ENCODE measurements at regions not wholly inside any gene's neighbourhood (a gene's known extent, or its start where the extent isn't known, plus 50 kb on each side); places are given as distances from the start of the nearest gene placed in this dataset.

DNA sequence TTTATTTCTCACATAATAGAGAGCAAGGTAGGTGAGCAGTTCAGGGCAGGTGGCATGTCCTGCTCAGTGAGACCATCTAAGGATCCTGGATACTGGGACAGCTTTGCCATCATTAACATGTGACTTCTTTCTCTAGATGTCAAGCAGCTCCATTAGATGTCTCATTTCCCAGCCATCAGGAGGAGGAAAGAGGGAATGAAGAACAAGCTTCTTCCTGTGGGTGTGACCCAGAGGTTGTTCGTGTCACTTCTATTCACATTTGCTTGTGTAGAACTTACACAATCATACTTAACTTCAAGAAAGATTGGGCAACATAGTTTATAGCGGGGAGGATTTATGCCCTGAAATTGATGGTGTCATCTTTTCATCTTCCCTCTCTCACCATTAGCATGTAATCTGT, 169.2 kb upstream of the B3GALT2 start:
- TF ChIP-seq, protein P1, sequence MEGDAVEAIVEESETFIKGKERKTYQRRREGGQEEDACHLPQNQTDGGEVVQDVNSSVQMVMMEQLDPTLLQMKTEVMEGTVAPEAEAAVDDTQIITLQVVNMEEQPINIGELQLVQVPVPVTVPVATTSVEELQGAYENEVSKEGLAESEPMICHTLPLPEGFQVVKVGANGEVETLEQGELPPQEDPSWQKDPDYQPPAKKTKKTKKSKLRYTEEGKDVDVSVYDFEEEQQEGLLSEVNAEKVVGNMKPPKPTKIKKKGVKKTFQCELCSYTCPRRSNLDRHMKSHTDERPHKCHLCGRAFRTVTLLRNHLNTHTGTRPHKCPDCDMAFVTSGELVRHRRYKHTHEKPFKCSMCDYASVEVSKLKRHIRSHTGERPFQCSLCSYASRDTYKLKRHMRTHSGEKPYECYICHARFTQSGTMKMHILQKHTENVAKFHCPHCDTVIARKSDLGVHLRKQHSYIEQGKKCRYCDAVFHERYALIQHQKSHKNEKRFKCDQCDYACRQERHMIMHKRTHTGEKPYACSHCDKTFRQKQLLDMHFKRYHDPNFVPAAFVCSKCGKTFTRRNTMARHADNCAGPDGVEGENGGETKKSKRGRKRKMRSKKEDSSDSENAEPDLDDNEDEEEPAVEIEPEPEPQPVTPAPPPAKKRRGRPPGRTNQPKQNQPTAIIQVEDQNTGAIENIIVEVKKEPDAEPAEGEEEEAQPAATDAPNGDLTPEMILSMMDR (IDR thresholded peaks at IDR 0.05; ENCODE audit: borderline replicate concordance, extremely low read depth, low read length, poor library complexity, severe bottlenecking): no peak
- no peak for TF ChIP-seq EZH2 (IDR thresholded peaks at IDR 0.05; ENCODE audit: borderline replicate concordance, low read depth, low read length, severe bottlenecking)
